Stimulated activated CD8-positive, alpha-beta memory T cell treated with anti-CD3 and anti-CD28 coated beads, Interleukin-12 subunit alpha, Interleukin-12 subunit beta, amount 100 ng/mL, for 4 hours (primary cell): ENCODE measurements at regions not wholly inside any gene's neighbourhood (a gene's known extent, or its start where the extent isn't known, plus 50 kb on each side); places are given as distances from the start of the nearest gene placed in this dataset.
"Not testable (repeated sequence)": the region's sequence is repeated elsewhere in the genome, so short reads cannot be mapped to it uniquely, and the experiment has no call there.

Experiments used
- DNase-seq: peaks from one replicate; pipeline ENCODE4 v3.0.0-alpha.2; 2020; ENCODE audit warnings: low read depth

DNA sequence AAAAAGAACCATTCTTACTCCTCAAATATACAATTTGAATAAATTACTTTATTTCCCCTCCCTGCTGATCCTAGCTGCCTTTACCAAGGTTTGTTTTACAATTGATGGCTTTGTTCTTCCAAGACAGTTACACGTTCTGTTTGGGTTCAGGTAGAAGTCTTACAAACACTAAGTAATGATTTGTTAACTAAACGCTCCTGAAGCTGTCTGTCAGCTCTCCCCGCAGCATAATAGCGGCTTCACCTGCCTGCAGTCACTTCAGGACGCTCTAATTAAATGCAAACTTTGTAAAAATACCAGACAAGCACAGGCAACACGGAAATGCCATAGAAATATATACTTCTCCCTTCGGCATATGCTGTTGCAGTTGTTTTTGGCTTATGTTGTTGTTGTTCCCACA, 176.4 kb upstream of the MDFIC2 start:
- DNase-seq = no peak

DNA sequence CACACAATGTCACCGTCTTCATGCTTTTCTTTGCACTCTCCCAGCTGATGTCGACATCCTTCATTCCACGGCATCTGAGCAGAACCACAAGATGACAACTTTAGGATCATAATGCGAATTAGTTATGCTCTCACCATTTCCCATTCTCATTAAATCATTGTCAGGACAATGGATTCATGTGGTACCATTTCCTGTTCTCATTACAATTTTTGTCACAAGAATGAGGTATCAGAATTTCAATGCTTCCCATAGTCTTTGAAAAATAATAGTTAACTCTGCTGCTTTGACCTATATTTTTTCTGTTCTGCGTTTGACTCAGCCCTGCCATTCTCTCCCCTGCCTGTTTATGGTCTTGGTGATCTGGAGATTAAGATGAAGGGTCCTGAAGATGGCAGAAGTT, 175.7 kb upstream of the MDFIC2 start:
- no peak for DNase-seq

DNA sequence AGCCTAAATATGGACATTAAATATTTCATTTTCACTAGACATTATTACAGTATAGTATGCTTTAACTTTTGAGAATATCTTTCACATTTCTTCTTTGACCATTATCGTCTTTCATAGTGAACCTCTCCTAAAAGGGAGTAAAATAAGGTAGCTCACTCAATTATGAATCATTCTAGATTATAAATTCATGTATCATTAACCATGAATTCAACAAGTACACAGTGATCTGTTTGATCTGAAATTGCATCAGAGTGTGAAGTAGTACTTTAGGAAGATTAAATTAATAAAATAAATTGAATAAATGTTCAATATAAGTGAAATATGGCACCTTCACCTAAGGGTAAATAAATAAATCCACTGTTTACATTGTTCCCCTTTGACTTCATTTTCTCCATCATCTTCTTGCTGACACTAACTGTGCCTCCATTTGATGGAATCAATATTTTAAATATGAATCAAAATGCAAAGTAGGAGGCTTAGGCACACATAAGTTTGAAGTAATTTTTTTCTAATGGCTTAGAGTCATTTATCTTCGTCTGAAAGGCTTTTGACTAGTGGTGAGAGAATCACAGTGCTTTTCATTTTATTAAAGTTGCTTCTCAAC, 174.1 kb upstream of the MDFIC2 start:
- no peak for DNase-seq

DNA sequence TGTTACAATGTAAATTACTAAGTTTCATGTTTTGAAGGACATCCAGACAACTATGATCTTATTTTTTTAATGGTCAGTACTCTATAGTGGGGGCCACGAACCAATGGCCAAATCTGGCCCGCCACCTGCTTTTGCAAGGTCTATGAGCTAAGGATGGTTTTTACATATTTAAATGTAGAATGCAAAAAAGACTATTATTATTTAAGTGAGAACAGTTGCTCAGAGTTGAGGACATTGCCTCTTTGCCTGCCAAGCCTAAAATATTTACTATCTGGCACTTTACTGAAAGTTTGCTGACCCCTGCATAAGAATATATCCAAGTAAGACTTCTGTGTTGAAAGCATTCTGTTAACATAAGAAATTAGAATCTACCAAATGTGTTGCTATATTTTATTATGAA, 163.7 kb upstream of the MDFIC2 start:
- DNase-seq = no peak

GRCh38 chr3:70471464-70472342, 159.3 kb upstream of the MDFIC2 start:
- DNase-seq = no peak

DNA sequence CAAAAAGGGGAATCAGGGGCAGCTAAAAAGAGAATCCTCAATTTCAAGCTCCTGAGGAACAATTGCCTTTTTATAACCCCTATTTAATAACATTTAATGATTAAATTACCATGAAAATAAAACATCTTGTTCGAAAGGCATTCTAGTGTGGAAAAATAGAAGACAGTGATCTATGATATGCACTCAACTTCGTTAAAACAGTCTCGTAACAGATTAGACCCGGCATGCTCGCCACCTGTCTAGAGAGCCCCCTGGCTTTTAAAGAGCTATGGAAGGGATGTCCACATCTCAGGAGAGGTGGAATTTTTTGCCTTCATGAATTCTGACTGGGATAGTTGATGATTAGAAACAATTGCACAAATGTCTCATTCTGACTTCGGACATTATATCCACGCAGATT, 153.7 kb upstream of the MDFIC2 start:
- no peak for DNase-seq

- DNase-seq = no peak
Measured at GRCh38 chr3:70464876-70465275, 152.4 kb upstream of the MDFIC2 start.

DNA sequence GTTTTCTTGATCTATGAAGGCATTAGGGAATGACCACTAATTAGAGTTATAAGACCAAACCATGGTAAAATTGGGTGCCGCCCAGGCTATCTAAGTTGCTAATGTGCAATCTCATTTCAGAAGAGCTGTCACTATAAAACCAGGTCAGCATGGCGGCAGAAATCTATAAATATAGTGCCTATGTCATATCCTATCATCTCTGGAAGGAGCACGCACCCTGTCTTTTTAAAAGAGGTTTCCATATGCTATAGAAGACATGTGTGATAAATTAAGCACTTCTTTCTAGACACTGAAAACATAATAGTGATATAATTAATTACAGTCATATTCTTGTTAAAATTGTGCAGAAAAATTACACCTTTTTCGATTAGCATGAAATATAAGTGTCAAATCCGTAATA, 152.0 kb upstream of the MDFIC2 start:
- no peak for DNase-seq

DNA sequence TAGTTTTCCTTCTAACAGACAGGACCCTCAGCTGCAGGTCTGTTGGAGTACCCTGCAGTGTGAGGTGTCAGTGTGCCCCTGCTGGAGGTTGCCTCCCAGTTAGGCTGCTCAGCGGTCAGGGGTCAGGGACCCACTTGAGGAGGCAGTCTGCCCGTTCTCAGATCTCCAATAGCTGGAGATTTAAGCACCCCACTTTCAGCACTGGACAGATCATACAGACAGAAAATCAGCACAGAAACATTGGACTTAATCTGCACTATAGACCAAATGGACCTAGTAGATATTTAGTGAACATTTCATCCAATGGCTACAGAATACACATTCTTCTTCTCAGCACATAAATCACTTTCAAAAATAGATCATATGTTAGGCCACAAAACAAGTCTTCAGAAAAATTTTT, 137.8 kb upstream of the MDFIC2 start:
- DNase-seq = not testable (repeated sequence)

GRCh38 chr3:70435422-70435821, 123.0 kb upstream of the MDFIC2 start:
- DNase-seq = not testable (repeated sequence)

DNA sequence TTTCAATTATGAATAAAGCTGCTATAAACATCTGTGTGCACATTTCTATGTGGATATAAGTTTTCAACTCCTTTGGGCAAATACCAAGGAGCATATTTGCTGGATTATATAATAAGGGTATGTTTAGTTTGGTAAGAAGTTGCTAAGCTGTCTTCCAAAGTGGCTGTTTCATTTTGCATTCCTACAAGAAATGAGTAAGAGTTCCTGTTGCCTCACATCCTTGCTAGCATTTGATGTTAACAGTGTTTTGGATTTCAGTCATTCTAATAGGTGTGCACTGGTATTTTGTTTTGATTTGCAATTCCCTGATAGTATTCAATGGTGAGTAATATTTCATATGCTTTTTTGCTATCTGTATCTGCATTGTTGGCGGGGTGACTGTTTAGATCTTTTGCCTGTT, 120.7 kb upstream of the MDFIC2 start:
- DNase-seq = no peak

DNA sequence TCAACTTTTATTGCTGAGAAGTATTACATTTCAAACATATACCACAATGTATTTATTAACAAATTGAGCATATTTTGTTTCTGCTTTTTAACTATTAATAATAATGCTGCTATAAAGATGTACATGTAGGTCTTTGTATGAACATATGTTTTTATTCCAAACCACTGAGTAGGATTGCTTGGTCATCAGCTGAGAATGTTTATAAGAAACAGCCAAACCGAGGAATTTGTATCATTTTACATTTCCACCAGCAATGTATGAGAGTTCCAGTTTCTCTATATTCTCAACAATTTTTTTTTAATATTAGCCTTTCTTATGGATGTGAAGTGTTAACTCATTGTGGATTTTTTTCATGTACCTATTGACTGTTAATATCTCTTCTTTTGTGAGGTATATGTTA, 119.5 kb upstream of the MDFIC2 start:
- DNase-seq = no peak

- no peak for DNase-seq
Measured at GRCh38 chr3:70426071-70426470, 113.6 kb upstream of the MDFIC2 start.

DNA sequence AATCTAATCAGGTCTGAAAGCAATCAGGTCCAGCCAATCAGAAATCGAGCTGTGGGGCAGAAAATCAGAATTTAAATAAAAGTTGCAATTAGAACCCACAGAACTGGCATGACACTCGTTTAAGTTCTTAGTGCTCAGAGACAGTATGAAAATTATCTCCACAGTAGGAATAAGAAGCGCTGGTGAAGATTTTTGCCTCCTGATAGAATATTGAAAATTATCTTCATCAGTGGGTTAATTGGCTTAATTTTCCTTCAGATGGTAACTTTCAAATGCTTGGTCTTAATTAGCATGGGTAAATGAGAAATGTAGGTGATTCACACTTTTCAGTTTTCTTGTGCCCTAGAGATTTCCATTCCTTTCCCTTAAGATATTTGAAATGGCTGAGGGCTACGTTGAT, 109.1 kb upstream of the MDFIC2 start:
- no peak for DNase-seq

GRCh38 chr3:70409018-70409417, 96.6 kb upstream of the MDFIC2 start:
- DNase-seq = no peak

DNA sequence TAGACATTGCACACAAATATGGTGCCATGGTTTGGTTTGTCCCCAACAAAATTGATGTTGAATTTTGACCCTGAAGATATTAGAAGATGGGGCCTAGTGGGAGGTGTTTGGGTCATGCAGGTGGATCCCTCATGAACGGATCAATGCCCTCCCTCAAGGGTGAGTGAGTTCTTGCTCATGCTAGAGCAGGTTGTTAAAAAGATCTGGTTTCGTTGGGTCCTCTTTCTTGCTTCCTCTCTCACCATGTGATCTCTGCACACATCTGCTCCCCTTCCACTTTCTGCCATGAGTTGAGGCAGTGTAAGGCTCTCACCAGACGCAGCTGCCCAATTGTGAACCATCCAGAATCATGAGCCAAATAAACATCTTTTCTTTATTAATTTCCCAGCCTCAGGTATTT, 87.8 kb upstream of the MDFIC2 start:
- no peak for DNase-seq

DNA sequence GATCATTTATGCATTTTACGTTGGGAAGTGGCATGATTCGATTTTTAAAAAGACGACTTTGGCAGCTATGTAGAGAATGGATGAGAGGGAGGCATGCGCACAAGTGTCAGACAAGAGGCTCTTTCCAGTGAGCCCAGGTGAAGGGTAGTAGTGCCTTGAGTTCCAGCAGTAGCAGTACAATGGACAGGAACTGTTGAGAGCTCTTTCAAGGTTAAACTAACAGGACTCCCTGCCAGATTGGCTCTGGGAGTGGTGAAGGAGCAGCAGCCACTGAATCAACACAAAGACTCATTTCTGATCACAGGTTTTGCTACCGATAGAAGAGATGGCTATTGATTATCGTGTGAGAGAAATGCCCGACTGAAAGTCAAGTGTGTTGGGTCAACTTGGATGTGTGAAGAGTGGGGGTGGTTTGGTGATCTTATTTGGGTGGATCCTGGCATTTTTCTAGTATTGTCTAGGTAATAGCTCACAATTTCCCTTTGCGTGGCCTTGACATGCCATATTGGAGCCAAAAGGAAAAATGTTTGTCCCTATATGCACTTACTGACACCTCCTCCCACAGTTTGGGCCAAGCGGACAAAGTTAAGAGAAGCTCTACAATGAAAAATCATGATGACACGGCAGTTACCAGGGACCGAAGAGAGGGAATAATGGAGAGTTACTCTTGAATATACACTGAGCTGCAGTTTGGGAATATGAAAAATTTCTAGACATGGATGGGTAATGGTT, 81.6 kb upstream of the MDFIC2 start:
- DNase-seq = no peak

- DNase-seq = no peak
Measured at GRCh38 chr3:70392227-70392626, 79.8 kb upstream of the MDFIC2 start.

GRCh38 chr3:70387889-70388288, 75.5 kb upstream of the MDFIC2 start:
- DNase-seq = no peak

DNA sequence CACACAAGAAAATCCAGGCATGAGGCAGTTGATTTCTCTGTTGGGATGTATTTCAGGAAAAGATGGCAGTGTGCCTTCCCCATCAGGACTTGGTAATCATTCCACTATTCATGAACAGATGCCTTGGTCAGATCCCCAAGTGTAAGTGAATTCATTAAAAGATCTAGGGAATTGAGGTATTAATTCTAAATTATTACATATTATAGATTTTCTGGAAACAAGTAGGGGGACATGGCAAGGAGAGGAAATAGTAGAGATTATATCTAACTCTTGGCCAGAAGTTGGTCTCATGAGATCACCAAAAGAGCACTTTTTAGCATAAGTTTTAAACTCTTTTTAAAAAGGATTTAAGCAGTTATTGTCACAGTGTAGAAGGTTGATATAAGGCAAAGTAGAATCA, 74.4 kb upstream of the MDFIC2 start:
- DNase-seq = no peak

DNA sequence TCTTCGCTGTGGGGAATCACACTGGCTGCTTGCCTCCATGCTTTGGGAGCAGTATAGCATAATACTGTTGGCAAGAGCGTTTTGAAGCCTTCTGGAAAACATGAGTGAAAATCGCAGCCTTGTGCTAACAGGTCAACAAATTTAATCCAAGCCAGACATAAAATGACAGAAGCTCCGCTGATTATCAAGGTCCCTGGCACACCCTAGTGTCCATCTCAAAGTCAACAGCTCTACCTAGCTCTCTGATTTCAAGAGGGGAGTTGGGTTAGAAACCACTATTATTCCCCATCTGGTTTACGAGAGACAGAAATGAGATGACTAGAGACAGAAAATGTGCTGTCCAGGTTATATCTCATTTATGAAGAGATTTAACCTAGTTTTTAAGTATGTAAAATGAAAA, 73.6 kb upstream of the MDFIC2 start:
- no peak for DNase-seq

DNA sequence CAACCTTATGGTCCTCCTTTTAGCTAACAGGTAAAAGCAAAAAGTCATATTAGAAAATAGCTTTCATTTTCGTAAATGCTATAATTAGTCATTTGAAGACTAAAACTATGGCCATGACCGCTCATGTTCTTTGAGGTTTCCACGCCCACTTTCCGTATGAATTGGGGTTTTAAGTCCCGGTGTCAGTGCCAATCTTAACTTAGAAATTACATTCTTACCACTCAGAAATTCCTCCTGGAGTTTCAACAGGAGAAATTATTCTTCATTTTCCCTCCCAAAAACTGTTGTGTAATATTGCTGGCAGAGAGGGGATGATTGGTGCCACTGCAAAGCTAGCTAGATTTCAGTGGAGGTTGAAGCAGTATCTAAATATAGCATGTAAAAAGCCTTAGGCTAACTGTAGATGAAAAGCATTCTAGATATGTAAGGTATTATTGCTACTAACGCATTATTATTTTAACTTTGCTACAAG, 71.0 kb upstream of the MDFIC2 start:
- no peak for DNase-seq

GRCh38 chr3:70374179-70374578, 61.7 kb upstream of the MDFIC2 start:
- no peak for DNase-seq
